ENCODE measurements at regions not wholly inside any gene's neighbourhood (a gene's known extent, or its start where the extent isn't known, plus 50 kb on each side); places are given as distances from the start of the nearest gene placed in this dataset.

GRCh38 chr7:33727315-33727714 lies 178.0 kb upstream of the BMPER start:
- H3K4me1 ChIP-seq (ENCODE audit: control insufficient read depth, insufficient read depth, low read length, unreplicated experiment) = peaks cover 13% of the 10 kb centered on the region
- H3K79me2 ChIP-seq (ENCODE audit: control insufficient read depth, insufficient read depth, low read length, unreplicated experiment) = no peaks in the 10 kb centered on the region

GRCh38 chr7:33728873-33729551 lies 176.3 kb upstream of the BMPER start:
- H3K36me3 ChIP-seq (ENCODE audit: insufficient read depth, low read length) = no peaks in the 10 kb centered on the region

More at GRCh38 chr7:33727315-33727714, 178.0 kb upstream of the BMPER start:
- H2AFZ ChIP-seq (ENCODE audit: low read length, unreplicated experiment) = no peak overlapping the region
- no peak overlapping the region for H3K27ac ChIP-seq (ENCODE audit: low read depth, low read length)
- H3K36me3 ChIP-seq (ENCODE audit: insufficient read depth, low read length) = no peaks in the 10 kb centered on the region
- no peak overlapping the region for H3K4me3 ChIP-seq (ENCODE audit: low read depth, low read length)
- no peaks in the 10 kb centered on the region for H3K27me3 ChIP-seq (ENCODE audit: insufficient read depth, low read length)

GRCh38 chr7:33729726-33730125 lies 175.6 kb upstream of the BMPER start:
- no peak overlapping the region for H3K27ac ChIP-seq (ENCODE audit: low read depth, low read length)
- no peaks in the 10 kb centered on the region for H3K79me2 ChIP-seq (ENCODE audit: control insufficient read depth, insufficient read depth, low read length, unreplicated experiment)
- H3K4me1 ChIP-seq (ENCODE audit: control insufficient read depth, insufficient read depth, low read length, unreplicated experiment) = peaks cover 6% of the 10 kb centered on the region
- no peak overlapping the region for H2AFZ ChIP-seq (ENCODE audit: low read length, unreplicated experiment)
- no peaks in the 10 kb centered on the region for H3K36me3 ChIP-seq (ENCODE audit: insufficient read depth, low read length)
- no peaks in the 10 kb centered on the region for H3K27me3 ChIP-seq (ENCODE audit: insufficient read depth, low read length)
- H3K4me3 ChIP-seq (ENCODE audit: low read depth, low read length) = no peak overlapping the region

More at GRCh38 chr7:33728873-33729551, 176.3 kb upstream of the BMPER start:
- H3K4me3 ChIP-seq (ENCODE audit: low read depth, low read length) = no peak overlapping the region
- peaks cover 6% of the 10 kb centered on the region for H3K4me1 ChIP-seq (ENCODE audit: control insufficient read depth, insufficient read depth, low read length, unreplicated experiment)
- H3K27ac ChIP-seq (ENCODE audit: low read depth, low read length) = no peak overlapping the region
- no peaks in the 10 kb centered on the region for H3K27me3 ChIP-seq (ENCODE audit: insufficient read depth, low read length)
- H2AFZ ChIP-seq (ENCODE audit: low read length, unreplicated experiment) = no peak overlapping the region
- H3K79me2 ChIP-seq (ENCODE audit: control insufficient read depth, insufficient read depth, low read length, unreplicated experiment) = no peaks in the 10 kb centered on the region

GRCh38 chr7:33730958-33731357 lies 174.4 kb upstream of the BMPER start:
- H2AFZ ChIP-seq (ENCODE audit: low read length, unreplicated experiment) = no peak overlapping the region
- no peak overlapping the region for H3K27ac ChIP-seq (ENCODE audit: low read depth, low read length)
- H3K36me3 ChIP-seq (ENCODE audit: insufficient read depth, low read length) = no peaks in the 10 kb centered on the region
- no peaks in the 10 kb centered on the region for H3K4me1 ChIP-seq (ENCODE audit: control insufficient read depth, insufficient read depth, low read length, unreplicated experiment)
- no peaks in the 10 kb centered on the region for H3K79me2 ChIP-seq (ENCODE audit: control insufficient read depth, insufficient read depth, low read length, unreplicated experiment)
- H3K27me3 ChIP-seq (ENCODE audit: insufficient read depth, low read length) = no peaks in the 10 kb centered on the region
- no peak overlapping the region for H3K4me3 ChIP-seq (ENCODE audit: low read depth, low read length)

GRCh38 chr7:33731912-33732311 lies 173.4 kb upstream of the BMPER start:
- H3K4me1 ChIP-seq (ENCODE audit: control insufficient read depth, insufficient read depth, low read length, unreplicated experiment) = no peaks in the 10 kb centered on the region
- H3K79me2 ChIP-seq (ENCODE audit: control insufficient read depth, insufficient read depth, low read length, unreplicated experiment) = no peaks in the 10 kb centered on the region
- no peaks in the 10 kb centered on the region for H3K27me3 ChIP-seq (ENCODE audit: insufficient read depth, low read length)
- H3K27ac ChIP-seq (ENCODE audit: low read depth, low read length) = no peak overlapping the region
- no peak overlapping the region for H3K4me3 ChIP-seq (ENCODE audit: low read depth, low read length)
- H3K36me3 ChIP-seq (ENCODE audit: insufficient read depth, low read length) = no peaks in the 10 kb centered on the region
- H2AFZ ChIP-seq (ENCODE audit: low read length, unreplicated experiment) = no peak overlapping the region

GRCh38 chr7:33732462-33732861 lies 172.9 kb upstream of the BMPER start:
- Histone ChIP-seq H3K27ac (ENCODE audit: low read depth, low read length) (no peak overlapping the region), H3K4me1 (ENCODE audit: control insufficient read depth, insufficient read depth, low read length, unreplicated experiment) (no peaks in the 10 kb centered on the region), H3K79me2 (ENCODE audit: control insufficient read depth, insufficient read depth, low read length, unreplicated experiment) (no peaks in the 10 kb centered on the region)

GRCh38 chr7:33733870-33734650 lies 171.3 kb upstream of the BMPER start:
- H3K36me3 ChIP-seq (ENCODE audit: insufficient read depth, low read length) = no peaks in the 10 kb centered on the region
- no peaks in the 10 kb centered on the region for H3K27me3 ChIP-seq (ENCODE audit: insufficient read depth, low read length)
- no peak overlapping the region for H2AFZ ChIP-seq (ENCODE audit: low read length, unreplicated experiment)
- no peaks in the 10 kb centered on the region for H3K79me2 ChIP-seq (ENCODE audit: control insufficient read depth, insufficient read depth, low read length, unreplicated experiment)
- H3K4me1 ChIP-seq (ENCODE audit: control insufficient read depth, insufficient read depth, low read length, unreplicated experiment) = no peaks in the 10 kb centered on the region
- no peak overlapping the region for H3K4me3 ChIP-seq (ENCODE audit: low read depth, low read length)
- H3K27ac ChIP-seq (ENCODE audit: low read depth, low read length) = no peak overlapping the region

More at GRCh38 chr7:33732462-33732861, 172.9 kb upstream of the BMPER start:
- no peak overlapping the region for H2AFZ ChIP-seq (ENCODE audit: low read length, unreplicated experiment)
- no peak overlapping the region for H3K4me3 ChIP-seq (ENCODE audit: low read depth, low read length)
- no peaks in the 10 kb centered on the region for H3K27me3 ChIP-seq (ENCODE audit: insufficient read depth, low read length)
- H3K36me3 ChIP-seq (ENCODE audit: insufficient read depth, low read length) = no peaks in the 10 kb centered on the region

GRCh38 chr7:33735403-33735802 lies 169.9 kb upstream of the BMPER start:
- Histone ChIP-seq H3K36me3 (ENCODE audit: insufficient read depth, low read length) (no peaks in the 10 kb centered on the region), H3K4me3 (ENCODE audit: low read depth, low read length) (no peak overlapping the region), H3K4me1 (ENCODE audit: control insufficient read depth, insufficient read depth, low read length, unreplicated experiment) (no peaks in the 10 kb centered on the region), H3K27ac (ENCODE audit: low read depth, low read length) (no peak overlapping the region), H3K27me3 (ENCODE audit: insufficient read depth, low read length) (no peaks in the 10 kb centered on the region), H3K79me2 (ENCODE audit: control insufficient read depth, insufficient read depth, low read length, unreplicated experiment) (no peaks in the 10 kb centered on the region), H2AFZ (ENCODE audit: low read length, unreplicated experiment) (no peak overlapping the region)

- H3K36me3 ChIP-seq (ENCODE audit: insufficient read depth, low read length) = no peaks in the 10 kb centered on the region
- no peak overlapping the region for H3K27ac ChIP-seq (ENCODE audit: low read depth, low read length)
- no peaks in the 10 kb centered on the region for H3K79me2 ChIP-seq (ENCODE audit: control insufficient read depth, insufficient read depth, low read length, unreplicated experiment)
- H3K27me3 ChIP-seq (ENCODE audit: insufficient read depth, low read length) = no peaks in the 10 kb centered on the region
- no peaks in the 10 kb centered on the region for H3K4me1 ChIP-seq (ENCODE audit: control insufficient read depth, insufficient read depth, low read length, unreplicated experiment)
- H2AFZ ChIP-seq (ENCODE audit: low read length, unreplicated experiment) = no peak overlapping the region
- H3K4me3 ChIP-seq (ENCODE audit: low read depth, low read length) = no peak overlapping the region
These were observed 168.7 kb upstream of the BMPER start for GRCh38 chr7:33736521-33737221.

GRCh38 chr7:33738260-33738935 lies 166.9 kb upstream of the BMPER start:
- Histone ChIP-seq H2AFZ (ENCODE audit: low read length, unreplicated experiment) (no peak overlapping the region), H3K79me2 (ENCODE audit: control insufficient read depth, insufficient read depth, low read length, unreplicated experiment) (no peaks in the 10 kb centered on the region), H3K4me3 (ENCODE audit: low read depth, low read length) (no peak overlapping the region), H3K27me3 (ENCODE audit: insufficient read depth, low read length) (no peaks in the 10 kb centered on the region), H3K27ac (ENCODE audit: low read depth, low read length) (no peak overlapping the region), H3K4me1 (ENCODE audit: control insufficient read depth, insufficient read depth, low read length, unreplicated experiment) (peaks cover 8% of the 10 kb centered on the region), H3K36me3 (ENCODE audit: insufficient read depth, low read length) (no peaks in the 10 kb centered on the region)
